GM12891 (cell line): ENCODE measurements at regions not wholly inside any gene's neighbourhood (a gene's known extent, or its start where the extent isn't known, plus 50 kb on each side); places are given as distances from the start of the nearest gene placed in this dataset.

Source experiments
- PAX5 ChIP-seq: IDR thresholded peaks from 2 replicates; pipeline ENCODE4 v1.6.1; 2011; ENCODE audit warnings: low read length, moderate library complexity, mild to moderate bottlenecking; ENCODE audit not compliant: insufficient read depth, severe bottlenecking
- POLR2A ChIP-seq: IDR thresholded peaks from 2 replicates; pipeline ENCODE4 v1.6.1; 2011; ENCODE audit warnings: low read depth, low read length, control low read depth
- POLR2AphosphoS5 ChIP-seq: IDR thresholded peaks from 2 replicates; pipeline ENCODE4 v1.6.1; 2011; ENCODE audit warnings: low read depth, low read length, control low read depth
- POU2F2 ChIP-seq: IDR thresholded peaks from 2 replicates; pipeline ENCODE4 v1.6.1; 2011; ENCODE audit warnings: low read depth, mild to moderate bottlenecking, control low read depth, low read length, moderate library complexity
- SPI1 ChIP-seq: IDR thresholded peaks from 2 replicates; pipeline ENCODE4 v1.6.1; 2011; ENCODE audit warnings: low read depth, low read length, control low read depth
- TAF1 ChIP-seq: IDR thresholded peaks from 2 replicates; pipeline ENCODE4 v1.6.1; 2011; ENCODE audit warnings: low read depth, low read length, control low read depth

DNA sequence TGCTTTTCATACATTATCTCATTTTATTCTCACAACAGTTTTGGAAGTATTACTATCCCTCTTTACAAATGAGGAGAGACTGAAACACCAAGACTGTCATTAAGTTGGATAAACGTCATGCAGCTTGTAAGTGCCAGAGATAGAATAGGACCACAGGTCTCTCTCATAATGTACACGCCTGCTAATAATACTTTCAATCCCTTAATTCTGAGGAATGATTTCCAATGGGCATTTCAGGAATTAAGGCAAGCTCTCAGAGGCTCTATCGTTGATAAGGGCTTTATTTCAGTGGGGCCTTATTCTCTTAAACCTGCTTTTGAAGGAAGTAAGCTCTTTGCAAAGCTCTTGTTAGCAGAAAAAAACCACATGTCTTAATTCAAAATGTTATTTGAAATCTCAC lies 229.1 kb downstream of the NFKBIZ start:
- TF ChIP-seq POLR2AphosphoS5 (no peak), POLR2A (no peak), SPI1 (no peak), PAX5 (no peak), TAF1 (no peak), POU2F2 (no peak)
